Kidney epithelial cell (primary cell): ENCODE measurements at regions not wholly inside any gene's neighbourhood (a gene's known extent, or its start where the extent isn't known, plus 50 kb on each side); places are given as distances from the start of the nearest gene placed in this dataset.

Source experiments
- DNase-seq: peaks from one replicate; pipeline ENCODE4 v3.0.0-alpha.2; 2010; ENCODE audit warnings: low read depth
- H3K27me3 ChIP-seq: 2 replicates; pipeline ENCODE4 v1.6.0; 2011; ENCODE audit warnings: low read length; ENCODE audit not compliant: control insufficient read depth, insufficient read depth
- H3K36me3 ChIP-seq: 2 replicates; pipeline ENCODE4 v1.5.1; 2011; ENCODE audit warnings: low read length; ENCODE audit not compliant: control insufficient read depth, insufficient read depth
- H3K4me3 ChIP-seq: 2 replicates; pipeline ENCODE4 v1.5.1; 2011; ENCODE audit warnings: low read depth, mild to moderate bottlenecking, control low read depth, low read length
- CTCF ChIP-seq: IDR thresholded peaks from 2 replicates; pipeline ENCODE4 v1.5.1; 2011; ENCODE audit warnings: mild to moderate bottlenecking, moderate library complexity, low read length, control low read depth, inconsistent platforms; ENCODE audit not compliant: insufficient read depth, poor library complexity, severe bottlenecking

GRCh38 chr9:23441275-23441674 is 384.8 kb downstream of the ELAVL2 start:
- Histone ChIP-seq H3K36me3 (no peaks in the 10 kb centered on the region), H3K4me3 (no peak overlapping the region), H3K27me3 (no peaks in the 10 kb centered on the region)
- TF ChIP-seq CTCF: no peak
- DNase-seq: no peak

GRCh38 chr9:23444658-23445057 is 381.4 kb downstream of the ELAVL2 start:
- Histone ChIP-seq H3K4me3 (no peak overlapping the region), H3K36me3 (no peaks in the 10 kb centered on the region), H3K27me3 (no peaks in the 10 kb centered on the region)
- DNase-seq: no peak
- TF ChIP-seq CTCF: no peak

- no peak for DNase-seq
- no peak for TF ChIP-seq CTCF
- Histone ChIP-seq H3K27me3 (no peaks in the 10 kb centered on the region), H3K4me3 (no peak overlapping the region), H3K36me3 (no peaks in the 10 kb centered on the region)
Observed at GRCh38 chr9:23447166-23447565, 378.9 kb downstream of the ELAVL2 start.

- TF ChIP-seq CTCF: no peak
- Histone ChIP-seq H3K4me3 (no peak overlapping the region), H3K36me3 (no peaks in the 10 kb centered on the region), H3K27me3 (no peaks in the 10 kb centered on the region)
- DNase-seq: no peak
Observed at GRCh38 chr9:23447944-23448343, 378.1 kb downstream of the ELAVL2 start.

GRCh38 chr9:23451802-23452418 is 374.1 kb downstream of the ELAVL2 start:
- Histone ChIP-seq H3K4me3 (no peak overlapping the region), H3K27me3 (no peaks in the 10 kb centered on the region), H3K36me3 (no peaks in the 10 kb centered on the region)
- no peak for DNase-seq
- TF ChIP-seq CTCF: no peak

- TF ChIP-seq CTCF: no peak
- Histone ChIP-seq H3K4me3 (no peak overlapping the region), H3K36me3 (no peaks in the 10 kb centered on the region), H3K27me3 (no peaks in the 10 kb centered on the region)
- DNase-seq: no peak
Observed at GRCh38 chr9:23464275-23464674, 361.8 kb downstream of the ELAVL2 start.
